ENCODE measurements at regions not wholly inside any gene's neighbourhood (a gene's known extent, or its start where the extent isn't known, plus 50 kb on each side); places are given as distances from the start of the nearest gene placed in this dataset.

- TF ChIP-seq, protein P1, sequence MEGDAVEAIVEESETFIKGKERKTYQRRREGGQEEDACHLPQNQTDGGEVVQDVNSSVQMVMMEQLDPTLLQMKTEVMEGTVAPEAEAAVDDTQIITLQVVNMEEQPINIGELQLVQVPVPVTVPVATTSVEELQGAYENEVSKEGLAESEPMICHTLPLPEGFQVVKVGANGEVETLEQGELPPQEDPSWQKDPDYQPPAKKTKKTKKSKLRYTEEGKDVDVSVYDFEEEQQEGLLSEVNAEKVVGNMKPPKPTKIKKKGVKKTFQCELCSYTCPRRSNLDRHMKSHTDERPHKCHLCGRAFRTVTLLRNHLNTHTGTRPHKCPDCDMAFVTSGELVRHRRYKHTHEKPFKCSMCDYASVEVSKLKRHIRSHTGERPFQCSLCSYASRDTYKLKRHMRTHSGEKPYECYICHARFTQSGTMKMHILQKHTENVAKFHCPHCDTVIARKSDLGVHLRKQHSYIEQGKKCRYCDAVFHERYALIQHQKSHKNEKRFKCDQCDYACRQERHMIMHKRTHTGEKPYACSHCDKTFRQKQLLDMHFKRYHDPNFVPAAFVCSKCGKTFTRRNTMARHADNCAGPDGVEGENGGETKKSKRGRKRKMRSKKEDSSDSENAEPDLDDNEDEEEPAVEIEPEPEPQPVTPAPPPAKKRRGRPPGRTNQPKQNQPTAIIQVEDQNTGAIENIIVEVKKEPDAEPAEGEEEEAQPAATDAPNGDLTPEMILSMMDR (IDR thresholded peaks at IDR 0.05), result no peak
- TF ChIP-seq POLR2A (IDR thresholded peaks at IDR 0.05) (no peak), POLR2AphosphoS5 (IDR thresholded peaks at IDR 0.05) (no peak)
Observed at GRCh38 chr14:83594874-83595273, 1935.1 kb upstream of the FLRT2 start.

All from transverse colon (tissue), 4 donors.